Esophagus squamous epithelium (tissue), 5 donors: ENCODE measurements at regions not wholly inside any gene's neighbourhood (a gene's known extent, or its start where the extent isn't known, plus 50 kb on each side); places are given as distances from the start of the nearest gene placed in this dataset.

Source experiments
- DNase-seq: peaks from one replicate; lab custom pipeline; 2025; lab: John Stamatoyannopoulos, UW
- H3K27ac ChIP-seq, 4 donors: fragments of 200-600 bp; sonication (generic); one replicate each; pipeline ENCODE4 v1.5.1; 2016 to 2019; ENCODE audit warnings: mild to moderate bottlenecking in 1 of 4
- H3K27me3 ChIP-seq, 4 donors: fragments of 200-600 bp; sonication (generic); 1 replicate in 3 of 4; 2 replicates in 1 of 4; pipeline versions ENCODE4 v1.5.1 to v1.6.0; 2017 to 2021; ENCODE audit warnings: antibody characterized with exemption in 1 of 4
- H3K36me3 ChIP-seq, 3 donors: fragments of 200-600 bp; sonication (generic); one replicate each; pipeline ENCODE4 v1.5.1; 2016 to 2019
- H3K4me1 ChIP-seq, 3 donors: fragments of 200-600 bp; sonication (generic); one replicate each; pipeline ENCODE4 v1.5.1; 2017 to 2019
- H3K4me3 ChIP-seq, 4 donors: fragments of 200-600 bp; sonication (generic); 1 replicate in 3 of 4; 2 replicates in 1 of 4; pipeline ENCODE4 v1.5.1; 2016 to 2019; ENCODE audit warnings: mild to moderate bottlenecking in 2 of 4, moderate library complexity in 1 of 4
- H3K9me3 ChIP-seq, 3 donors: fragments of 200-600 bp; sonication (generic); one replicate each; pipeline ENCODE4 v1.5.1; 2016 to 2019
- CTCF ChIP-seq, 6 experiments: fragments of 450-650 bp in 4 of 6; fragments of 200-600 bp in 2 of 6; sonication (generic) in 2 of 6; IDR thresholded peaks; one replicate each; pipeline ENCODE4 v1.5.1; 2016 to 2019; ENCODE audit warnings: antibody characterized with exemption in 6 of 6, mild to moderate bottlenecking in 4 of 6, moderate library complexity in 4 of 6
- POLR2A ChIP-seq, 4 donors: fragments of 450-650 bp; IDR thresholded peaks; one replicate each; pipeline ENCODE4 v1.6.1; 2017; ENCODE audit warnings: antibody characterized with exemption in 4 of 4, mild to moderate bottlenecking in 4 of 4, moderate library complexity in 3 of 4
- WGBS, 2 donors: methylation state at CpG; one replicate each; pipeline ENCODE4 v1.1.5; 2018; 5-methylcytosine and 5-hydroxymethylcytosine counted together
- intact Hi-C: fragments of 100-400 bp; cut with DNase I; formaldehyde crosslinking; loops from one replicate; pipeline ENCODE4 v1.15.0; 2022
- small RNA-seq, 4 donors: library from RNA; depleted of rRNA; stranded (forward); fragments of <200 nt; gene quantifications; one replicate each; pipeline ENCODE3, GENCODE V24; 2016
- donor health status: DM: yes; HTN: yes; CAD: no.

- intact Hi-C loops, result no loop called here
- TF ChIP-seq CTCF (IDR thresholded peaks at IDR 0.05), result no peak
- TF ChIP-seq POLR2A (IDR thresholded peaks at IDR 0.05), result no peak
- Histone ChIP-seq H3K9me3 (no peaks in the 10 kb centered on the region), H3K27ac (no peak overlapping the region), H3K4me1 (no peaks in the 10 kb centered on the region), H3K27me3 (no peaks in the 10 kb centered on the region), H3K4me3 (no peak overlapping the region), H3K36me3 (no peaks in the 10 kb centered on the region)
- WGBS, 2 donors, result 76 to 87% methylated on average over 9 to 17 of the region's 22 CpGs
- DNase-seq, result no peak
These were observed 55.8 kb upstream of the SEMA3C start for GRCh38 chr7:80974396-80975358.

- Histone ChIP-seq H3K4me3 (no peak overlapping the region), H3K9me3 (no peaks in the 10 kb centered on the region), H3K27ac (no peak overlapping the region), H3K4me1 (no peaks in the 10 kb centered on the region), H3K36me3 (no peaks in the 10 kb centered on the region), H3K27me3 (no peaks in the 10 kb centered on the region)
- no peak for TF ChIP-seq POLR2A (IDR thresholded peaks at IDR 0.05)
- TF ChIP-seq CTCF (IDR thresholded peaks at IDR 0.05), result no peak
- no peak for DNase-seq
- intact Hi-C loops, result no loop called here
- 84 to 91% methylated on average over 6 of the region's 6 CpGs for WGBS, 2 donors
These were observed 52.4 kb upstream of the SEMA3C start for GRCh38 chr7:80971225-80971624.

Small RNA genes in the stretch of these regions (small RNA-seq; reads per million reads assigned to genes)
- 0 reads per million in 4 donors for gene AC004866.1
